Stomach smooth muscle (tissue), 2 donors: ENCODE measurements at regions not wholly inside any gene's neighbourhood (a gene's known extent, or its start where the extent isn't known, plus 50 kb on each side); places are given as distances from the start of the nearest gene placed in this dataset.

ENCODE experiments used
- H3K27ac ChIP-seq: one replicate; pipeline ENCODE4 v1.7.0; 2013; ENCODE audit warnings: mild to moderate bottlenecking, low read length, inconsistent platforms
- H3K27me3 ChIP-seq, 2 donors: one replicate each; pipeline ENCODE4 v1.7.0; 2013; ENCODE audit warnings: low read length in 2 of 2; ENCODE audit not compliant: insufficient read depth in 2 of 2, control insufficient read depth in 1 of 2
- H3K36me3 ChIP-seq, 2 donors: one replicate each; pipeline ENCODE4 v1.7.0; 2013; ENCODE audit warnings: low read length in 2 of 2; ENCODE audit not compliant: control insufficient read depth in 2 of 2, insufficient read depth in 2 of 2
- H3K4me1 ChIP-seq: one replicate; pipeline ENCODE4 v1.7.0; 2013; ENCODE audit warnings: low read length; ENCODE audit not compliant: control insufficient read depth, insufficient read depth
- H3K4me3 ChIP-seq, 2 donors: one replicate each; pipeline ENCODE4 v1.7.0; 2013; ENCODE audit warnings: low read length in 2 of 2
- H3K9ac ChIP-seq, 2 donors: one replicate each; pipeline ENCODE4 v1.7.0; 2013; ENCODE audit warnings: low read length in 2 of 2, mild to moderate bottlenecking in 1 of 2
- H3K9me3 ChIP-seq, 2 donors: one replicate each; pipeline ENCODE4 v1.7.0; 2013; ENCODE audit warnings: low read length in 2 of 2; ENCODE audit not compliant: control insufficient read depth in 2 of 2
- donor health status: healthy.
- donor health status: Pancreatic carcinoma.

GRCh38 chr13:61874970-61875579 is 459.4 kb upstream of the PCDH20 start:
- H3K9me3 ChIP-seq = no peaks in the 10 kb centered on the region
- H3K9ac ChIP-seq = no peak overlapping the region
- no peaks in the 10 kb centered on the region for H3K36me3 ChIP-seq
- no peak overlapping the region for H3K4me3 ChIP-seq
- H3K27ac ChIP-seq = no peak overlapping the region
- no peaks in the 10 kb centered on the region for H3K27me3 ChIP-seq
- no peaks in the 10 kb centered on the region for H3K4me1 ChIP-seq

- Histone ChIP-seq H3K9ac (no peak overlapping the region), H3K27me3 (no peaks in the 10 kb centered on the region), H3K4me3 (no peak overlapping the region), H3K36me3 (no peaks in the 10 kb centered on the region), H3K27ac (no peak overlapping the region), H3K9me3 (no peaks in the 10 kb centered on the region), H3K4me1 (no peaks in the 10 kb centered on the region)
These were observed 458.1 kb upstream of the PCDH20 start for GRCh38 chr13:61873717-61874116.

- Histone ChIP-seq H3K27ac (no peak overlapping the region), H3K4me3 (no peak overlapping the region), H3K9me3 (no peaks in the 10 kb centered on the region), H3K36me3 (no peaks in the 10 kb centered on the region), H3K4me1 (no peaks in the 10 kb centered on the region), H3K9ac (no peak overlapping the region), H3K27me3 (no peaks in the 10 kb centered on the region)
These were observed 441.5 kb upstream of the PCDH20 start for GRCh38 chr13:61857198-61857597.

- Histone ChIP-seq H3K4me3 (no peak overlapping the region), H3K4me1 (no peaks in the 10 kb centered on the region), H3K27me3 (no peaks in the 10 kb centered on the region), H3K9me3 (no peaks in the 10 kb centered on the region), H3K9ac (no peak overlapping the region), H3K27ac (no peak overlapping the region), H3K36me3 (no peaks in the 10 kb centered on the region)
These were observed 436.5 kb upstream of the PCDH20 start for GRCh38 chr13:61852116-61852619.

- H3K27ac ChIP-seq = no peak overlapping the region
- H3K9me3 ChIP-seq = no peaks in the 10 kb centered on the region
- H3K4me3 ChIP-seq = no peak overlapping the region
- no peaks in the 10 kb centered on the region for H3K27me3 ChIP-seq
- no peaks in the 10 kb centered on the region for H3K4me1 ChIP-seq
- H3K9ac ChIP-seq = no peak overlapping the region
- no peaks in the 10 kb centered on the region for H3K36me3 ChIP-seq
These were observed 435.1 kb upstream of the PCDH20 start for GRCh38 chr13:61850794-61851193.

- Histone ChIP-seq H3K9me3 (no peaks in the 10 kb centered on the region), H3K27ac (no peak overlapping the region), H3K4me1 (no peaks in the 10 kb centered on the region), H3K27me3 (no peaks in the 10 kb centered on the region), H3K4me3 (no peak overlapping the region), H3K9ac (no peak overlapping the region), H3K36me3 (no peaks in the 10 kb centered on the region)
These were observed 422.9 kb upstream of the PCDH20 start for GRCh38 chr13:61838568-61838967.

GRCh38 chr13:61833228-61833627 is 417.6 kb upstream of the PCDH20 start:
- Histone ChIP-seq H3K27me3 (no peaks in the 10 kb centered on the region), H3K4me1 (no peaks in the 10 kb centered on the region)

GRCh38 chr13:61831026-61831425 is 415.4 kb upstream of the PCDH20 start:
- no peak overlapping the region for H3K4me3 ChIP-seq
- no peak overlapping the region for H3K27ac ChIP-seq
- H3K4me1 ChIP-seq = no peaks in the 10 kb centered on the region
- H3K36me3 ChIP-seq = no peaks in the 10 kb centered on the region
- no peaks in the 10 kb centered on the region for H3K27me3 ChIP-seq
- H3K9ac ChIP-seq = no peak overlapping the region
- H3K9me3 ChIP-seq = no peaks in the 10 kb centered on the region

More at GRCh38 chr13:61833228-61833627, 417.6 kb upstream of the PCDH20 start:
- Histone ChIP-seq H3K4me3 (no peak overlapping the region), H3K9me3 (no peaks in the 10 kb centered on the region), H3K9ac (no peak overlapping the region), H3K36me3 (no peaks in the 10 kb centered on the region), H3K27ac (no peak overlapping the region)

GRCh38 chr13:61830475-61830874 is 414.8 kb upstream of the PCDH20 start:
- no peak overlapping the region for H3K27ac ChIP-seq
- H3K36me3 ChIP-seq = no peaks in the 10 kb centered on the region
- no peak overlapping the region for H3K4me3 ChIP-seq
- no peaks in the 10 kb centered on the region for H3K4me1 ChIP-seq
- no peak overlapping the region for H3K9ac ChIP-seq
- H3K27me3 ChIP-seq = no peaks in the 10 kb centered on the region
- no peaks in the 10 kb centered on the region for H3K9me3 ChIP-seq

- H3K9me3 ChIP-seq = no peaks in the 10 kb centered on the region
- H3K36me3 ChIP-seq = no peaks in the 10 kb centered on the region
- no peaks in the 10 kb centered on the region for H3K27me3 ChIP-seq
- no peak overlapping the region for H3K4me3 ChIP-seq
- H3K4me1 ChIP-seq = no peaks in the 10 kb centered on the region
- no peak overlapping the region for H3K27ac ChIP-seq
- no peak overlapping the region for H3K9ac ChIP-seq
These were observed 408.5 kb upstream of the PCDH20 start for GRCh38 chr13:61824168-61824567.

- no peaks in the 10 kb centered on the region for H3K27me3 ChIP-seq
- H3K4me3 ChIP-seq = no peak overlapping the region
- H3K9me3 ChIP-seq = no peaks in the 10 kb centered on the region
- no peak overlapping the region for H3K27ac ChIP-seq
- H3K4me1 ChIP-seq = no peaks in the 10 kb centered on the region
- no peak overlapping the region for H3K9ac ChIP-seq
- H3K36me3 ChIP-seq = no peaks in the 10 kb centered on the region
These were observed 396.6 kb upstream of the PCDH20 start for GRCh38 chr13:61812286-61812685.
